HFFc6 (cell line): ENCODE measurements at regions not wholly inside any gene's neighbourhood (a gene's known extent, or its start where the extent isn't known, plus 50 kb on each side); places are given as distances from the start of the nearest gene placed in this dataset.

Source experiments
- DNase-seq: peaks from one replicate; pipeline ENCODE4 v3.0.0-alpha.2; 2018
- H3K27ac Mint-ChIP-seq: 2 replicates; pipeline ENCODE4 v1.8.0; 2020; ENCODE audit warnings: mild to moderate bottlenecking, mixed read lengths
- H3K27me3 Mint-ChIP-seq: 2 replicates; pipeline ENCODE4 v1.8.0; 2021; ENCODE audit warnings: mild to moderate bottlenecking, moderate library complexity, mixed read lengths; ENCODE audit not compliant: insufficient read depth
- H3K36me3 Mint-ChIP-seq: 2 replicates; pipeline ENCODE4 v1.8.0; 2021; ENCODE audit warnings: low read depth, mixed read lengths
- H3K4me1 Mint-ChIP-seq: 2 replicates; pipeline ENCODE4 v1.8.0; 2020; ENCODE audit warnings: low read depth, mixed read lengths
- H3K4me3 Mint-ChIP-seq: 2 replicates; pipeline ENCODE4 v1.8.0; 2020; ENCODE audit warnings: mild to moderate bottlenecking, moderate library complexity, mixed read lengths
- H3K9me3 Mint-ChIP-seq: 2 replicates; pipeline ENCODE4 v1.8.0; 2020; ENCODE audit warnings: mild to moderate bottlenecking, mixed read lengths
- CTCF ChIP-seq: fragments of 200-600 bp; sonication (generic); IDR thresholded peaks from 2 replicates; pipeline ENCODE4 v1.5.0; 2021; ENCODE audit warnings: antibody characterized with exemption, mild to moderate bottlenecking

GRCh38 chr14:77985211-77985615 is 185.0 kb upstream of the NRXN3 start:
- peaks cover 3% of the 10 kb centered on the region for H3K9me3 Mint-ChIP-seq
- no peak overlapping the region for H3K4me3 Mint-ChIP-seq
- H3K27me3 Mint-ChIP-seq, result peaks cover 5% of the 10 kb centered on the region; the same call in 1 of the 2 replicates
- DNase-seq, result no peak
- TF ChIP-seq CTCF, result no peak
- H3K4me1 Mint-ChIP-seq, result peaks cover 10% of the 10 kb centered on the region; the same call in 1 of the 2 replicates
- H3K27ac Mint-ChIP-seq, result no peak overlapping the region
- H3K36me3 Mint-ChIP-seq, result no peaks in the 10 kb centered on the region

- Mint-ChIP-seq H3K27ac (no peak overlapping the region), H3K36me3 (no peaks in the 10 kb centered on the region), H3K4me3 (no peak overlapping the region), H3K27me3 (peaks cover 4% of the 10 kb centered on the region; the same call in 1 of the 2 replicates), H3K9me3 (no peaks in the 10 kb centered on the region; the same call in 1 of the 2 replicates), H3K4me1 (peaks cover 10% of the 10 kb centered on the region; the same call in 1 of the 2 replicates)
- TF ChIP-seq CTCF, result no peak
- DNase-seq, result no peak
These were observed 183.4 kb upstream of the NRXN3 start for GRCh38 chr14:77986773-77987172.

- no peak for TF ChIP-seq CTCF
- Mint-ChIP-seq H3K4me1 (peaks cover 10% of the 10 kb centered on the region; the same call in 1 of the 2 replicates), H3K27me3 (peaks cover 3% of the 10 kb centered on the region; the same call in 1 of the 2 replicates), H3K27ac (no peak overlapping the region), H3K9me3 (no peaks in the 10 kb centered on the region; the same call in 1 of the 2 replicates), H3K36me3 (no peaks in the 10 kb centered on the region), H3K4me3 (no peak overlapping the region)
- DNase-seq, result no peak
These were observed 181.9 kb upstream of the NRXN3 start for GRCh38 chr14:77988096-77988870.

GRCh38 chr14:77988970-77989369 is 181.2 kb upstream of the NRXN3 start:
- Mint-ChIP-seq H3K27me3 (peaks cover 3% of the 10 kb centered on the region; the same call in 1 of the 2 replicates), H3K36me3 (no peaks in the 10 kb centered on the region), H3K9me3 (no peaks in the 10 kb centered on the region; the same call in 1 of the 2 replicates), H3K4me1 (peaks cover 10% of the 10 kb centered on the region; the same call in 1 of the 2 replicates), H3K27ac (no peak overlapping the region), H3K4me3 (no peak overlapping the region)
- TF ChIP-seq CTCF, result no peak
- DNase-seq, result peak; percentile 72

- Mint-ChIP-seq H3K27me3 (peaks cover 3% of the 10 kb centered on the region; the same call in 1 of the 2 replicates), H3K4me1 (peaks cover 10% of the 10 kb centered on the region; the same call in 1 of the 2 replicates), H3K36me3 (no peaks in the 10 kb centered on the region), H3K4me3 (no peak overlapping the region), H3K27ac (no peak overlapping the region), H3K9me3 (no peaks in the 10 kb centered on the region; the same call in 1 of the 2 replicates)
- TF ChIP-seq CTCF, result no peak
- no peak for DNase-seq
These were observed 180.7 kb upstream of the NRXN3 start for GRCh38 chr14:77989441-77989991.
